Esophagus squamous epithelium (tissue), 4 donors: ENCODE measurements at regions not wholly inside any gene's neighbourhood (a gene's known extent, or its start where the extent isn't known, plus 50 kb on each side); places are given as distances from the start of the nearest gene placed in this dataset.

Experiments used
- CTCF ChIP-seq, 6 experiments: fragments of 450-650 bp in 4 of 6; fragments of 200-600 bp in 2 of 6; sonication (generic) in 2 of 6; IDR thresholded peaks; one replicate each; pipeline ENCODE4 v1.5.1; 2016 to 2019; ENCODE audit warnings: antibody characterized with exemption in 6 of 6, mild to moderate bottlenecking in 4 of 6, moderate library complexity in 4 of 6
- POLR2A ChIP-seq, 4 donors: fragments of 450-650 bp; IDR thresholded peaks; one replicate each; pipeline ENCODE4 v1.6.1; 2017; ENCODE audit warnings: antibody characterized with exemption in 4 of 4, mild to moderate bottlenecking in 4 of 4, moderate library complexity in 3 of 4

- TF ChIP-seq CTCF (IDR thresholded peaks at IDR 0.05) (no peak), POLR2A (IDR thresholded peaks at IDR 0.05) (no peak)
Measured at GRCh38 chr2:240278661-240279060, 138.2 kb upstream of the OTOS start.
